Umbilical cord (tissue), 1 donor: ENCODE measurements at regions not wholly inside any gene's neighbourhood (a gene's known extent, or its start where the extent isn't known, plus 50 kb on each side); places are given as distances from the start of the nearest gene placed in this dataset.
A peak's percentile ranks its signal among the peaks of the same experiment; 100 is the strongest.

Source experiments
- DNase-seq: peaks from one replicate; pipeline ENCODE4 v3.0.0-alpha.2; 2015; ENCODE audit warnings: low spot score

DNA sequence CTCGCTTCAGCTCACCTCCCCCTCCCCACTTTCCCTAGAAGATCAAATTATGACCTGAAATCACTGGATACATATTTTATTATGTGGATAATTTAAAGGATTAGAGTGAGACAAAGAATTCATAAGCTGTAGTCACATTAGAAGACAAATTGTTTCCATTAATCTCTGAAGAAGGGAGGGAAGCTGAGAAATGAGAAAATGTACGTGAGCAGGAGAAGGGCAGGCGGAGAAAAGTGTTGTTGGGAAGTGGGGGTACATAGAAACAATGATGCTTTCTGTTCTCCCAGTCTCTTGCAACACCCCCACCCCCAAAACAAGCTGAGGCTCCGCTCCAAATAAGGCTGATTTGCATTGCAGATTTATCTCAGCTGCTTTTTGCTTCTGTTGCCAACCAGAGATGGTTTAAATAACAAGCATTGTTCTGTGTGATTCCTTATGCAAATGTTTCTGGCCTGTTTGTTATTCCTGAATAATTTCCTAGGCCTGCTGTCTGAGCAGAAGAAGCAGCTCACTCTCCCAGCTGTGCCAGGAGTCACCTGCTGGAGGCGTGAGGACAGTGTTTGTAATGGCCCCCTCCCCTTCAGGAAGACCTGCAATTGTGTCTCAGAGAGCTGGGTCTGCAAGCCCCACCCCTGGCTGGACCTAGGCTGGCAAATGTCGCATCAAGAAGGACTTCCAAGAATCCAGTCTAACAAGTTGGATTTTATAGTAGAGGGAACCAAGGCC is 121.8 kb upstream of the TNR start:
- DNase-seq, result no peak

DNA sequence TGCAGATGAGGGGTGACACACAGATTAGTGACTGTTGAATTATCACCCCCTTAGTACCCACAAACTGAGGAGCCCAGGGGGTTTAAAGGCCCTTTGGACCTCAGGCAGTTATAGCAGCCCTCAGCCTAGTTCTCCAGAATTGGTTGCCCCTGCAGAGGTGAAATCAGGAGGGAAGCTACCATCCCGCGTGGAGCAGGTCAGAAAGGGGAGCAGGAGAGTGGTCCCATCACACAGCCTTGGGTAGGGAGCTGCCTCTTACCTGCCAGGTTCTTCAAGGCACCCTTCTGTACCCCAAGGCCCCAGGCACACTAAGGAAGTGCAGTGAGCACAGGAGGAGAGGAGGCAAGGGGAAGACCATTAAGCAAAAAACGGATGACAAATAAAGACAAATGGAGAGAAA is 121.2 kb upstream of the TNR start:
- no peak for DNase-seq

DNA sequence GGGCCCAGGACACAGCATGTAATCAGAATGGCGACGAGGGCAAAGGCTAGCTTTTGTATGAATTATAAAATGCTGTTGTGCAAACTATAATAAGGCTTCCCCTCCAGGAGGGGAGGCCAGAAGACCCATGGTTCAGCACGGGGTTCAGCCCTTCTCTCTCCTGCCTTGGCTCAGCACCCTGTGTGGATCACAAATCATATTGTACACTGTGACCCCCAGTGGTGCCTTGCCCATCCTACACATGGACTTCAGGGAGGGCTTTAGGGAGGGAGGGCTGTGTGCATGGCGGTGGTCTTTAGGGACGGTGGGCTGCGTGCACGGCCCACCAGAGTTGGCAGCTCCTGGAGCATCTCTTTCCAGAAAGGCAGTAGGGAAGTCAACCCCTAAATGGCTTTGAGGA is 120.8 kb upstream of the TNR start:
- no peak for DNase-seq

DNA sequence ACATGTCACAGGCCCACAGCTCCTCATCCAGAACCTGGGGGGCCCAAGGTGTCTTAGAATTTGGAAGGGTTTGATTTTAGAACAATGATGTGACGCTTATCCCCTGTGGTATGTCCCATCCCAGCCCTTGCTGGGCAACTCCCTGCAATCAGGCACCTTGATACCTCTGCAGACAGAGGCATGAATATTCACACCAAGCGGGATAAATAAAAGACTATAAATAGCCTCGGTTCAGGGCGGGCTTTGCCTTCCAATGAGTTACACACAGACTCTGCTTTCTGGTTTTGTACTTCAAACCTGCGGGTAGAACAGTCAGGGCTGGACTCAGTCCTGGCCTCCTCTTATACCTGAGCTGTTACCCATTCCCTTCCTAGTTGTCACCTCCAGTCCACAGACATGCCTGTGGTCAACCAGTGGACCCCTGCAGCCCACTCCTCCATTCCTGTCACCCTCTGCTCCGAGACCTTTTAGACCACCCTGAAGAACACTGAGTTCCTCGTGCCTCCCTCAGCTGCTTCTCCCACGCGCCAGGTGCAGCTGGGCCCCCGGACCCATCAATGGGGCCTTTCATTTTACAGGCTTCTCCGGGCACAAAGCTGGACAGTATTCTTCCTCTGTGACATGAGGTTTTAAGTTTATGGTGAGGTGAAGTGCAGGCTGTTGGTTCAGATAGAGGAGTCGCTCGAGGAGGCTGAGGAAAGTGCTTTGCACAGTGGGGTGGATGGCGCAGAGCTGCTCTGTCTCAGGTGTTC is 120.1 kb upstream of the TNR start:
- no peak for DNase-seq

DNA sequence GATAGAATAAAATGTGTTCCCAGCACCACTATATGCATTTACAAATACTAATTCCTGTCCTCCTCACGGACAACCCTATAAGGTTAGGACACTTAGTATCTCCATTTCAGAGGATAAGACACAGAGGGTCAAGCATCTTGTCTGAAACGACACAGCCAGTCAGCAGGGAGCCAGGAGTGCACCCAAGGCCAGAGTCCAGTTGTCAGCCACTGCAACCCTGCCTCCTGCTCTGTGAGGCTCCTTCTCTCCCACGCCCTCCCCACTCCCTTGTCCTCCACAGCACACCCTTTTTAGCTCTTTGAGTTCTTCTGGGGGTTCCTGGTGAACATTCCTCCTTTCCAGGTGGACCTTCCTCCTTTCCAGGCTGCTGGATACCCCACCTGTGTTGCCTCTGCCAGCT is 119.0 kb upstream of the TNR start:
- DNase-seq, result no peak

DNA sequence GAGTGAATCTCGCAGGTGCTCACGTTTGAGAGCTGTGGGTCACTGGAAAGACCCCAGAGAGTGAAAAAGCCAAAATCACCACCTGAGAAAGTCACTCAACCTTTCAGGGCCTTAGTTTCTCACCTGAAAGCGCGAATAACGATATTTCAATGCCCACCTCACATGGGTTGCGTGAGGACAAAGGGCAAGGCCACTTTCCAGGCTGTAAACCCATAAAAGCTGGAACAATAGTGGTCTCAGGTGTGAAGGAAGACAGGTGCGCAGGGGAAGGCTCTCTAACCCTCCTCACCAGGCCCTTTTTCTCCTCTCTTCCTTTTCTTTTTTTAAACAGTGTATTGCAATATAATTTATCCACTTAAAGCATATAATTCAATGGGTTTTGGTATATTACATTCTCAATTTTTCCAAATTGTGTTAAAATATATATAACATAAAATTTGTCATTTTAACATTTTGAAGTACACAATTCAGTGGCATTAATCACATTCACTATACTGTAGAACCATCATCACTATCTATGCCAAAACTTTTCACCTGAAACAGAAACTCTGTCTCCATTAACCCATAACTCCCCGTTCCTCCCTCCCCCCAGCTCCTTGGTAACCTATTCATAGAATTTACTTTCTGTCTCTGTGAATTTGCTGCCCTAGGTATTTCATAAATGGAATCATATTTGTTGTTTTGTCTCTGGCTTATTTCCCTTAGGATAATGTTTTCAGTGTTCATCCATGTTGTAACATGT is 118.4 kb upstream of the TNR start:
- DNase-seq, result no peak

DNA sequence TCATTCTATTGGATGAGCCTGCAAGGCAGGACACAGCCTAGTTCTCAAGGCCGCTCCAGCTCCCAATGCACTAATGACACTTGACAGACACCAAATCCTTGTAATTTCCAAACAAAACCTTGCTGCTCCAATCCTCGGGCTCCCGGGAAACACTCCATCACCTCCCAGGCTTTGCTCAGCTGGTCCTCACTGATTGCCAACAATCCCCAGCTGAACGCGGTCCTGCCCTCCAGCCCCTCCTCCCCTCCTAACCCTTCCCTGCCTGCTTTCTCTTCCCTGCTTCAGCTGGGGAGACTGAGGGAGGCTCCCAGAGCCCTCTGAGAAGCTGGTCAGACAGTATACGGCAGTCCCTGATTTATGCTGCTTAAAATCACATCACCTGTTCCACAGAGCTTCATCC is 114.4 kb upstream of the TNR start:
- DNase-seq, result no peak

DNA sequence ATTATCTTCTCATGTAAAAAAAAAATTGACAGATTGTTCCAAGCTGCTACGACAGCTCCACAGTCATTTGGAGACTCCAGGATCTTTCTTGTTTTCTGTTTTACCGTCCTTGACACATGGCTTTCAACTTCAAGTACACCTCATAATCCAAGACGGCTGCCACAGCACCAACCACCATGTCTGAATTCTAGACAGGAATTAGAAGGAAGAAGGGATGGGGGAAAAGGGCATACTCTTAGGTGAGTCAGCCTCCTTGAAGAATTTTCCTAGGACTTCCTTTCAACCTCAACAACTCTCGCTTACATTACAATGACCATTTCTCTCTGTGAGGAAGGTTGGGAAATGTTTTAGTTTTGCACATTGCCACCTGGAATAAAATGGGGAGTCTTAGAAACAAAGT is 110.3 kb upstream of the TNR start:
- DNase-seq, result no peak

DNA sequence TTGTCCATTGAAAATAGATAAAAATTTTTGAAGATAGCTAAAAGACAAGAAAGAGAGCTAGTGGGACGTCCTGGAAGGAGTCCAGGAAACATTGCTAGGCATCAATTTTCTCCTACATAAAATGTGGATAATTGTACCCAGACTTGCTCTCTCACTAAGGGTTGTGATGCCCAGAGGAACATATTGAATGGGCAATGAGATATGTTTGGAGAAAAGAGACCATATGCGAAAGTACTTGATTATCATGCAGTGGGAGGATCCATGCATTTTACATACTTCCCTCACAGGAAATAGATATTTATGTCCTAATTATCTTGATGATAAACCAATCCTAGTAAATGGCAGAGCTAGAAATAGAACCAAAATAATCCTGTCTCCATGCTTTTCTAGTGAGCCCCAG is 108.4 kb upstream of the TNR start:
- no peak for DNase-seq

DNA sequence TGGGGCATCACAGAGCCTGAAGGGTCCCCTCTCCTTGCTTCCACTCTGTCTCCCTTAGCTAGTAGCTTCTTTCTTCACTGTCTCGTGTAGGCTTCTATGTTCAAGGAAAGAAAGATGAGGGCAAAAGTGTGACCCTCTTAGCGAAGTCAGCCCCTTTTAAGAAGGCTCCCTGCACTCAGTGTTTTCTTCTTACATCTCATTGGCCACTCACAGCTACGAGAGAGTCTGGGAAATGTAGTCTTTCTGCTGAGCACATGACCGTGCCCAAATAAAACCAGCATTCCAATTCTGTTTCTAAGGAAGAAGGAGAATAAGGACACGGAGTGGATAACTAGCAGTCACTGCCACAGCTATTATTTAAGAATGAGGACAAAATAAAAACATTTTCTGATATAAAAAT is 104.9 kb upstream of the TNR start:
- DNase-seq, result no peak

DNA sequence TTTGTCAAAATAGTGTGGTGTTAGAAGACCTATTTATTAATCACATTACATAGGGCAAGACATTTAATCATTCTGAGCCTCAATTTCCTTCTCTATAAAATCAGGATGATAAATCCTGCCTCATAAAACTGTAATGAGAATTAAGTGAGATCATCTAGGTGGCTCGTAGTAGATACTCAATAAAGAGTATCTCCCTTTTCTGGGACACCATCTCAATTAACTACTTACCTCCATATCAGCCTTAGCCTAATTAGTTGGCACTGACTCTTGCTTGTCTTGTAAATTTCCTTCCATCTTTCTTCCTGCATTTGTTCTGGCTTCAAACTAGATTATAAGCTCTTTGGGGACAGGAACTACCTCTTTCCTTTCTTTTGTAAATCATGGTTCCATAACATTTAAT is 102.6 kb upstream of the TNR start:
- no peak for DNase-seq

DNA sequence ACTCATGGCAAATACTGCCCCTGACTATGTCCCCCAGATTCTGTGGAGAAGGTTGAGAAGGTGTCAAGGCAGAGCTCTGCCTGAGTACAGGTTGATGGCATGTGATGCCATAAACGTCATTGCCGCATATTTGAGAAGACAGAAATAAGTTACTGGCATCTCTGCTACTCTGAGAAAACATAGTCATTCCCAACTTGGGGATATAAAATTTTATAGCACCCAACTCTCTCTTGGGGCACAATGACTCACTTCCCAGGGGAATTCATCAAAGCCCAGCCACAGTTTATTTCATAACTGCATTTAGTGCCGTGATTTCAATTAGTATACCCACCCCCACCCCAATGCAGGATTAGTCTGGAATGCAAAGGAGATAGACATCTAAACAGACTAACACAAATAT is 101.9 kb upstream of the TNR start:
- DNase-seq, result no peak

DNA sequence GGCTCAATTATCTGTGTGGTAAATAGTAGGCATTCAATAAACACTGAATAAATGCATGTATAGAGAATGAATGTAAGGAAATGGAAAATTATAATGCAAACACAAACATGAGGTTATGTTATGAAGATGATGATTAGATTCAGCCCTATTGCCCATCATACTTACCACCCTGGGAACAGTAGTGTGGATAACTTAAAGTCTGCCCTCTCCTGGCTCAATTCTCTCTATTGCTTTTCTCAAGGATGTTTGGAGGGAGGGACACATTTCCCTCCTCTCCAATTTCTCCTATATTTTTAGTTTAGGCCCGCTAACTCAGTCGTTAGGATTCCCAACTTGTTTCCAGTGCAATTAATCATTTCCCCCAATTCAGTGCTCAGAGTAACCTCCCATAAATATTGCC is 101.5 kb upstream of the TNR start:
- no peak for DNase-seq

DNA sequence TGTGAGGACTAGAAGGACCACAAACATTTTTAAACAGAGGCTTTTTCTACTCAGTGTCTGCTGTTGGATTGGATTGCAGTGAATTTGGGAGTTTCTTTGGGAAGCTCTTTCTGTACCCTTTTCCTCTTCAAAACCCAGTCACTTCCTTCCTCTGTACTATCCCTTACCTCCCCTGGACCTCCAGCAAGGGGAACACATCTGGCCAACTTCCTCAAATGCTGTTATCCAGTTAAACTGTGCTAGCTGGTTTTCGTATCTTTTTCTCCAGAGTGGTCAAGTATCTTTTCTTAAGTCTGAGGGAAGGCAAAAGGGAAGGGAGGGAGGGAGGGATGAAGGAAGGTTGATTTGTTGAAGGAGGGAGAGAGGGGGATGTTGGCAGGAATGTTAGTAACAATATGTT is 99.2 kb upstream of the TNR start:
- no peak for DNase-seq

DNA sequence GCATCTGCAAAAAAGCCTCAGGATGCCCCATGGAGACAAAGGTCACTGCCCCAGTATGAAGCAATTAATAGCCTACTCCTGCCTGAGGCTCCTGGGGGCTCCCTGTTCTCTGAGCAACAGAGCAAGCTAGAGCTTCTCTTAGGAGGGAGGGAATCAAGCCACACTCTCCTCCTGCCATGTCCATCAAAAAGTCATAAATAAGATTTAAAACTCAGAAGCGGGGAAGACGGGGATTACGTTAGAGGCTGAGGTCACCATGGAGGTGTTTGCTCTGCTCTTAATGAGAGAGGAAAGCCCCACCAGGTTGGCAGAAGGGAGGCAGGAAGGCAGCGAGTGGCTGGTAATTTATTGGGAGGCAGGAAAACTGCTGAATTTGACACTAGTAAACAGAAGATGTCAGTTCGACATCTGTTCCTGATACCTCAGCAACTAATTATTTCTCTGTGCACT is 98.4 kb upstream of the TNR start:
- DNase-seq, result no peak

DNA sequence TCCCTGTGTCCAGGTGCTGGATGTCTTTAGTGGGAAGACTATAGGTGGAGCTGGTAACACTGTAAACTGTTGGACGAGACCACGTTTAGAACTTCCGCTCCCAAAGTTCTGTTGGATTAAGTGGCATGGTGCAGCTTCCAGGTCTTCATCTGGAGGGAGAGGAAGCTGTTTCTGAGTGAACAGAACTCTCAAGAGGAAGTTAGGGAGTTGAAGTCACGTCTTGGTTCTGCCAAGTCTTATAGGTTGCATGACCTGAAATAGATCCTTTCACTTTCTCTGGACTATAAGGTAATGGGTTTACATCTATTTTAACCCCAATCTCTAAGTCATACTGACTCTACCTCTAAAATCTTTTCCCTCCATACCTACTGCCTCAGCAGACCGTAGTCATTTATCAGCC is 97.4 kb upstream of the TNR start:
- no peak for DNase-seq

DNA sequence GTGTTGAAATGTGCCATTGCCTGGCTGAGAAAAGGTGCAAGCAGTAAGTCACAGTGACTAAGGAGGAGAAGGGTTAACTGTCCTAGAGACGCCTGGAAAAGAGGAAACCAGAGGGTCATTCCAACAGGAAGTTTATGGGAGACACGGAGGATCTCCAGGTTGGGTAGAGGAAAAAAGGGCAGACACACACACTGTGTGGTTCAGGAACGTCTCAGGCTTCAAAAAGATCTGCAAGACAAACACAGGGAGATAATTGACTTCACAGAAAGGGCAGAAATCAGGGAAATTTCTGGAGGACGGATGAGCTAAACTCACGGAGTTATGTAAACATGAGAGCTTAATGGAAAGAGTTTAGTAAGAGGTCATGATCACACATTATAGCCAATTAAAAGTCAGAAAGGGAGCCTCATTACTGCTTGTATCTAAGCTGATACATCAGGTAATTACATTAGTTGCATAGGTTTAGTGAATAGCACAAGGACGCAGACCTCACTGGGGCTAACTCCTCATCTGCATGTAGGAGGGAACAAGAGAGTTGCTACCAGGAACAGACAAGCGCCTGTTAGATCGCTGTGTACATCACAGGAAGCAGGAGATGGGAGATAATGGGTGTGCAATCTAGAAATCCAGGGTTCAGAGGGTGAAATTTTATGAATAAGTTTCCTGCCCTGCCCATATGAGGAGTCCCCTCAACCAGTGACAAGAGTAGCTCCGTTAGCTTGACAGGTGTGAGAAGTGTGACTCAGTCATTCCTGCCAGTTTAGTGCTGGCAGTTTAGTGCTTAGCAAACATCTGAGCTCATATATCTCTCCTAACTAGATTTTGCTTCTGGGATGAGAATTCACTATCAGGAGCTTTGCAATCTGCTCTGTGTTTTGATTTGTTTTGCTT is 96.6 kb upstream of the TNR start:
- peak; percentile 1 for DNase-seq

DNA sequence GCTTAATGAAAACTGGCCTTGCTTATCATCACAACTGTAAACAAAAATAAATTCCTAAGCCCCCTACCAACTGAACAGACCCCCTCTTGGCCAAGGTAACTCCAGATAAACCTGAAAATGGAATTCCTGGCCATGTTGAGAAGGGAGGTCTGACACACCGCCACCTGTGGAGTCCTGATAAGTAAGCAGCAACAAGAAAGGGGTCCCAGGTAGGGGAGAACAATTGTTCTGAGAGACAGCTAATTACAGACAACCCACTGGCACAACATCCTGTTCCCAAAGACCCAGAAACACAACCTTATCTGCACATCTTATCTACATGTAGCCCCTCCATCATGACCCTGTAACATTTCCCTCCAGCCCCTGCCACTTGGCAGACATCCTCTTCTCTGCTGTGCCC is 91.2 kb upstream of the TNR start:
- no peak for DNase-seq

DNA sequence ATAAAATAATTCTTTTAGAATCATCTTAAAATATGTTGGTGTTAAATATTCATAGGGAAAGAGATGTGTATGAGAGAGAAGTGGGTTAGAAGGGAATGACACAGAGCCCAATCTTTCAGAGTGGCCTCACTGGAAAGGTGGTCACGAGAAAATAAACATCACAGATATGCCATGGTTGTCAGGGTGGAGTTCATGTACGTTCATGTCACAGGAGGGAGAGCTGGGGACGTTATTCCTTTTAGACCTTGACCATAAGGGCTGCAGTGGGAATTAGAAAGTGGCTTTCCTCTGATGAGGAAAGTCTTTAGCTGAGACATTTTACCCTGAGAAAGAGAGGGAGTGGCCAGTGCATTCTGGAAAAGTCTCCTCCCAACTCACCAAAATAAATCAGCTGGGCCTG is 90.6 kb upstream of the TNR start:
- no peak for DNase-seq

DNA sequence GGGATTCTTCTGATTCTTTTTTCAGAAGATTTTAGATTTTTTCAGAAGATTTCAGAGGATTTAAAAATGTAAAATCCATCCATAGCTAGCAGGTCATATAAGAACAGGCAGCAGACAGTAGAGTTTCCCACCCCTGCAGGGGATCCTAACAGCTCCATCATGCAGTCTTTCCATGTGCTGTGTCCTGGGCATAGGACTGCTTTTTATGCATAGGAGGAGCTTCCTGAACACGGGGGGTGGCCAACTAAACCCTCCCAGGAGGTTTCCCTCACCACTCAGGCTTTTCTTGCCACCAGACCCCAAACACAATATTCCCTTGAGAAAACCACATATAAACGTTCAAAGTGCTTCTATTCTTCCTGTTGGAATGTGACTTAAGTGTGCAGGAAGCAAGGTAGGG is 90.1 kb upstream of the TNR start:
- DNase-seq, result no peak

DNA sequence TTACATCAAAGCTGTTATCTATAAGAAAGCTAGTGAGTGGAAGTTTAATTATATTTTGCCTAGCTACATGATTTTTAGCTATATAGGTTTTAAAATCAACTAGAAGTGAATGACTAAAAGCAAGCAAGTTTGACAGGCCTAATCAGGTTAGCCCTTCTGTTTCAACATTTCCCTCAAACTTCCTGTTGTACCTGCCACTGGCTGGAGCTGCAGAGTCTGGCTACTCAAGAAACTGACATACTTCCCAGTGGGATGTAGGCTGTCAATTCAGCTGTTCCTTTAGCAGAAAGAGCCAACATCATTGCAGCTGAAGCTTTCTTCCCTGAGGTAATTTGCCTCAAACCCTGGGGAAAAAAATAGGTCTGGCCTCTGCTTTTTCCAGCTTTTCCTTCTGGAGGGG is 87.1 kb upstream of the TNR start:
- DNase-seq, result no peak

DNA sequence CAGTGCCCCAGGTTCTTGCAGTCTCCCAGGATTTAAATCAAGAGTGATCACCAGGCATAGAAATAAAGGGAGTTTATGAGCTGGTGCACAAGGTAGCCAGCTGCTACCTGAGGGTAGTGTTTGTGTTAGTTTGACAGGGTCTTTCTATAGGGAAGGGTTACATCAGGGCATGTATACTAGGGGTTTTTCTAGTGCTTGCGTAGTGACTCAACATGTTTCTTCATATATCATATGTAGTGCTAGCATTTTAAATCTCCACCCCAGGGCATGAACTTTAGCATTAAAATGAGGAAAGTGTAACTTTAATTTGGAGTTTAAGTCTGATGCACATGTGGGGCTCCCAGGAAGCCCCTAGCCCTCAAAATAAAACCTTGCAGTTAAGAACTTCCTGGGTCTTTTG is 86.5 kb upstream of the TNR start:
- DNase-seq, result no peak
